H9 (cell line): ENCODE measurements at regions not wholly inside any gene's neighbourhood (a gene's known extent, or its start where the extent isn't known, plus 50 kb on each side); places are given as distances from the start of the nearest gene placed in this dataset.

Experiments
- DNase-seq: peaks from one replicate; pipeline ENCODE4 v3.0.0-alpha.2; 2017
- H2AFZ ChIP-seq: one replicate; pipeline ENCODE4 v1.6.1; 2013; ENCODE audit warnings: mild to moderate bottlenecking, low read length, control low read depth, moderate library complexity
- H2AK5ac ChIP-seq: 2 replicates; pipeline ENCODE4 v1.6.1; 2013; ENCODE audit warnings: low read length, control low read depth, mixed read lengths; ENCODE audit not compliant: insufficient read length
- H2BK120ac ChIP-seq: one replicate; pipeline ENCODE4 v1.6.1; 2013; ENCODE audit warnings: low read depth, mild to moderate bottlenecking, low read length, control low read depth, inconsistent platforms; ENCODE audit not compliant: poor library complexity, severe bottlenecking
- H2BK12ac ChIP-seq: 2 replicates; pipeline ENCODE4 v1.6.1; 2013; ENCODE audit warnings: low read length, control low read depth, mixed read lengths, low read depth; ENCODE audit not compliant: insufficient read length
- H2BK15ac ChIP-seq: 2 replicates; pipeline ENCODE4 v1.6.1; 2013; ENCODE audit warnings: low read depth, low read length, control low read depth
- H2BK20ac ChIP-seq: one replicate; pipeline ENCODE4 v1.6.1; 2013; ENCODE audit warnings: low read depth, mild to moderate bottlenecking, low read length, control low read depth, inconsistent platforms; ENCODE audit not compliant: poor library complexity, severe bottlenecking
- H2BK5ac ChIP-seq: 2 replicates; pipeline ENCODE4 v1.6.1; 2013; ENCODE audit warnings: low read length, control low read depth, mixed read lengths; ENCODE audit not compliant: insufficient read length
- H3K14ac ChIP-seq: 2 replicates; pipeline ENCODE4 v1.6.1; 2013; ENCODE audit warnings: low read length, control low read depth; ENCODE audit not compliant: insufficient read depth
- H3K18ac ChIP-seq: 2 replicates; pipeline ENCODE4 v1.6.1; 2013; ENCODE audit warnings: low read depth, mild to moderate bottlenecking, mixed read lengths, low read length, control low read depth; ENCODE audit not compliant: insufficient read length
- H3K23ac ChIP-seq: 2 replicates; pipeline ENCODE4 v1.6.1; 2013; ENCODE audit warnings: low read length, control low read depth, mixed read lengths, low read depth; ENCODE audit not compliant: insufficient read length
- H3K23me2 ChIP-seq: 2 replicates; pipeline ENCODE4 v1.6.1; 2013; ENCODE audit warnings: low read depth, mild to moderate bottlenecking, mixed read lengths, low read length, control low read depth; ENCODE audit not compliant: insufficient read length, poor library complexity, severe bottlenecking
- H3K27ac ChIP-seq: 2 replicates; pipeline ENCODE4 v1.5.1; 2013; ENCODE audit warnings: low read length, control low read depth, mixed read lengths, low read depth; ENCODE audit not compliant: insufficient read length
- H3K27me3 ChIP-seq: 2 replicates; pipeline ENCODE4 v1.6.1; 2013; ENCODE audit warnings: low read length, control low read depth, inconsistent platforms; ENCODE audit not compliant: insufficient read depth
- H3K4ac ChIP-seq: 2 replicates; pipeline ENCODE4 v1.6.1; 2013; ENCODE audit warnings: low read depth, mild to moderate bottlenecking, control low read depth, inconsistent platforms, low read length, moderate library complexity
- H3K4me1 ChIP-seq: 2 replicates; pipeline ENCODE4 v1.6.1; 2013; ENCODE audit warnings: low read length, control low read depth, inconsistent platforms; ENCODE audit not compliant: insufficient read depth
- H3K4me2 ChIP-seq: 2 replicates; pipeline ENCODE4 v1.6.1; 2013; ENCODE audit warnings: low read length, control low read depth, mixed read lengths; ENCODE audit not compliant: insufficient read length, insufficient read depth
- H3K56ac ChIP-seq: 2 replicates; pipeline ENCODE4 v1.6.1; 2013; ENCODE audit warnings: low read depth, mild to moderate bottlenecking, mixed read lengths, low read length, control low read depth; ENCODE audit not compliant: insufficient read length
- H3K79me1 ChIP-seq: 2 replicates; pipeline ENCODE4 v1.6.1; 2013; ENCODE audit warnings: low read depth, mild to moderate bottlenecking, moderate library complexity, low read length, control low read depth, inconsistent platforms; ENCODE audit not compliant: insufficient read depth, poor library complexity, severe bottlenecking
- H3K79me2 ChIP-seq: 2 replicates; pipeline ENCODE4 v1.6.1; 2013; ENCODE audit warnings: low read length, control low read depth, inconsistent platforms; ENCODE audit not compliant: insufficient read depth
- H3K9ac ChIP-seq: 2 replicates; pipeline ENCODE4 v1.6.1; 2013; ENCODE audit warnings: low read length, control low read depth, mixed read lengths; ENCODE audit not compliant: insufficient read length; ENCODE audit errors: extremely low read depth
- H3K9me3 ChIP-seq: one replicate; pipeline ENCODE4 v1.6.1; 2013; ENCODE audit warnings: low read depth, low read length, inconsistent platforms; ENCODE audit not compliant: control insufficient read depth
- H3T11ph ChIP-seq: one replicate; pipeline ENCODE4 v1.6.1; 2013; ENCODE audit warnings: mild to moderate bottlenecking, low read length, control low read depth, inconsistent platforms
- H4K20me1 ChIP-seq: one replicate; pipeline ENCODE4 v1.6.1; 2013; ENCODE audit not compliant: control insufficient read depth, insufficient read length, insufficient read depth
- H4K5ac ChIP-seq: 2 replicates; pipeline ENCODE4 v1.6.1; 2013; ENCODE audit warnings: low read depth, mild to moderate bottlenecking, mixed read lengths, low read length, control low read depth; ENCODE audit not compliant: insufficient read length
- H4K8ac ChIP-seq: replicated peaks from 2 replicates; pipeline ENCODE4 v1.6.1; 2013; ENCODE audit warnings: low read length, control low read depth, mixed read lengths, low read depth; ENCODE audit not compliant: insufficient read length
- H4K91ac ChIP-seq: 2 replicates; pipeline ENCODE4 v1.6.1; 2013; ENCODE audit warnings: low read depth, mild to moderate bottlenecking, moderate library complexity, mixed read lengths, low read length, control low read depth; ENCODE audit not compliant: insufficient read length
- H3K27ac Mint-ChIP-seq, 3 experiments: 2 replicates in 2 of 3; 3 replicates in 1 of 3; pipeline ENCODE4 v1.8.0; 2020 to 2021; ENCODE audit warnings: mixed read lengths in 3 of 3, mild to moderate bottlenecking in 1 of 3, moderate library complexity in 1 of 3
- H3K27me3 Mint-ChIP-seq: 2 replicates; pipeline ENCODE4 v1.8.0; 2021; ENCODE audit warnings: low read depth, mild to moderate bottlenecking, moderate library complexity, mixed read lengths
- H3K36me3 Mint-ChIP-seq, 3 experiments: 2 replicates in 2 of 3; 3 replicates in 1 of 3; pipeline ENCODE4 v1.8.0; 2020 to 2021; ENCODE audit warnings: low read depth in 3 of 3, mixed read lengths in 3 of 3; ENCODE audit not compliant: insufficient read depth in 1 of 3
- H3K4me1 Mint-ChIP-seq, 2 experiments: 2 replicates each; pipeline ENCODE4 v1.8.0; 2020; ENCODE audit warnings: mixed read lengths in 2 of 2
- H3K4me3 Mint-ChIP-seq, 2 experiments: 2 replicates in 1 of 2; 3 replicates in 1 of 2; pipeline ENCODE4 v1.8.0; 2020 to 2021; ENCODE audit warnings: mild to moderate bottlenecking in 2 of 2, mixed read lengths in 2 of 2, moderate library complexity in 1 of 2
- H3K9me3 Mint-ChIP-seq, 2 experiments: 2 replicates in 1 of 2; 3 replicates in 1 of 2; pipeline ENCODE4 v1.8.0; 2020; ENCODE audit warnings: mild to moderate bottlenecking in 2 of 2, mixed read lengths in 2 of 2, moderate library complexity in 1 of 2
- CTCF ChIP-seq: fragments of 200-600 bp; sonication (generic); conservative IDR thresholded peaks from 3 replicates; pipeline ENCODE4 v1.8.0; 2021; ENCODE audit warnings: antibody characterized with exemption, mild to moderate bottlenecking
- WGBS: extraction: QIAGEN DNeasy Blood & Tissue Kit; methylation state at CpG from one replicate; pipeline ENCODE4 v1.1.7; 2013; ENCODE audit warnings: missing lambda C conversion rate, low lambda C conversion rate, mixed read lengths; ENCODE audit not compliant: insufficient read length; ENCODE audit errors: extremely low coverage; 5-methylcytosine and 5-hydroxymethylcytosine counted together

- Histone ChIP-seq H3K27ac (no peak overlapping the region), H3K9ac (no peak overlapping the region), H4K5ac (no peak overlapping the region), H2BK12ac (no peak overlapping the region), H4K91ac (no peak overlapping the region), H2AK5ac (no peak overlapping the region), H3K79me1 (no peaks in the 10 kb centered on the region), H3K56ac (no peak overlapping the region), H3K9me3 (peaks cover 58% of the 10 kb centered on the region), H3K23me2 (no peaks in the 10 kb centered on the region), H2BK15ac (no peak overlapping the region), H2BK5ac (no peak overlapping the region), H3K4me1 (no peaks in the 10 kb centered on the region), H2BK20ac (no peak overlapping the region), H4K8ac (no peak overlapping the region), H3K4ac (no peak overlapping the region), H4K20me1 (no peaks in the 10 kb centered on the region), H2AFZ (no peak overlapping the region), H3K23ac (no peak overlapping the region), H3K14ac (no peak overlapping the region), H2BK120ac (no peak overlapping the region), H3T11ph (no peak overlapping the region), H3K18ac (no peak overlapping the region), H3K79me2 (no peaks in the 10 kb centered on the region), H3K4me2 (no peak overlapping the region), H3K27me3 (no peaks in the 10 kb centered on the region)
- no CpG with 5 or more reads among the region's 3 CpGs for WGBS
- peaks cover under 1 to 38% (median 10%) of the 10 kb centered on the region in 3 experiments for H3K36me3 Mint-ChIP-seq
- no peak for DNase-seq
- H3K27me3 Mint-ChIP-seq = peaks cover 2% of the 10 kb centered on the region; the same call in 1 of the 2 replicates
- H3K27ac Mint-ChIP-seq = no peak overlapping the region
- no peak overlapping the region for H3K4me3 Mint-ChIP-seq
- no peak for TF ChIP-seq CTCF
- H3K4me1 Mint-ChIP-seq = peaks cover 5 to 9% of the 10 kb centered on the region in 2 experiments
- peaks cover 19 to 47% of the 10 kb centered on the region in 2 experiments for H3K9me3 Mint-ChIP-seq
These were observed 444.7 kb upstream of the RPS6KA3 start for GRCh38 chrX:20711366-20711765.
